ENCODE measurements at regions not wholly inside any gene's neighbourhood (a gene's known extent, or its start where the extent isn't known, plus 50 kb on each side); places are given as distances from the start of the nearest gene placed in this dataset.
A peak's percentile ranks its signal among the peaks of the same experiment; 100 is the strongest.

DNA sequence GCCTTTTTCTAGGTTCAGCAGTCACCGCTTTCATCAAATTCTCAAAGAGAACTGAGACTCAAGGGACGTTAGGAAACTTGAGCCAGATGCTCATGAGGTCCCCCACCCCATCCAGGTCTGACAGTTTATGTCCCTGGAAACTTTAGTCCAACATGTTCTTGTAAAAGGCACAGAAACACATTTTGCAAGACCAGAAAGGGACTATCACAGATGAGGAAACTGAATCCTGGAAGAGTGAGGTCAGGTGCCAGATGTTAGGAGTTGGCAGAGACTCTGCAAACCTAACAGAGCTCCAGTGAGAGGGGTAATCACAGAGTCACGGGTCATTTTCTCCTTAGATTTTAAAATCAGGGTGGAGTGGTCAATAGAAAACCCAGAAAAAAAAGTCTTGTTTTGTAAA, 76.6 kb downstream of the RDH14 start:
- H3K9me3 Mint-ChIP-seq = no peaks in the 10 kb centered on the region
- no CpG with 5 or more reads among the region's 3 CpGs for WGBS (ENCODE audit: extremely low coverage, insufficient read length, low lambda C conversion rate)
- Histone ChIP-seq H3K18ac (ENCODE audit: insufficient read length, low read depth, low read length) (no peak overlapping the region), H2AFZ (ENCODE audit: low read length) (no peak overlapping the region), H2BK20ac (ENCODE audit: low read depth, low read length, poor library complexity, severe bottlenecking) (no peak overlapping the region), H3K4me2 (ENCODE audit: insufficient read depth, insufficient read length, low read length) (no peak overlapping the region), H2BK120ac (ENCODE audit: low read depth, low read length, poor library complexity, severe bottlenecking) (no peak overlapping the region), H2AK5ac (ENCODE audit: insufficient read length, low read length) (no peak overlapping the region), H3K27me3 (ENCODE audit: insufficient read depth, low read length) (no peaks in the 10 kb centered on the region), H3K4me1 (ENCODE audit: insufficient read depth, low read length) (no peaks in the 10 kb centered on the region), H3K27ac (ENCODE audit: insufficient read length, low read depth, low read length) (no peak overlapping the region), H3K79me1 (ENCODE audit: insufficient read depth, low read depth, low read length, poor library complexity, severe bottlenecking) (no peaks in the 10 kb centered on the region), H2BK15ac (ENCODE audit: low read depth, low read length) (no peak overlapping the region), H2BK5ac (ENCODE audit: insufficient read length, low read length) (no peak overlapping the region), H3K9me3 (ENCODE audit: control insufficient read depth, low read depth, low read length) (no peaks in the 10 kb centered on the region), H3K4ac (ENCODE audit: low read depth, low read length) (no peak overlapping the region), H4K20me1 (ENCODE audit: control insufficient read depth, insufficient read depth, insufficient read length) (no peaks in the 10 kb centered on the region), H2BK12ac (ENCODE audit: insufficient read length, low read depth, low read length) (no peak overlapping the region), H3T11ph (ENCODE audit: low read length) (no peak overlapping the region), H3K56ac (ENCODE audit: insufficient read length, low read depth, low read length) (no peak overlapping the region), H3K79me2 (ENCODE audit: insufficient read depth, low read length) (no peaks in the 10 kb centered on the region), H3K9ac (ENCODE audit: extremely low read depth, insufficient read length, low read length) (no peak overlapping the region), H3K23me2 (ENCODE audit: insufficient read length, low read depth, low read length, poor library complexity, severe bottlenecking) (no peaks in the 10 kb centered on the region), H3K14ac (ENCODE audit: insufficient read depth, low read length) (no peak overlapping the region), H3K23ac (ENCODE audit: insufficient read length, low read depth, low read length) (no peak overlapping the region), H4K8ac (replicated peaks; ENCODE audit: insufficient read length, low read depth, low read length) (no peak overlapping the region), H4K91ac (ENCODE audit: insufficient read length, low read depth, low read length) (no peak overlapping the region), H4K5ac (ENCODE audit: insufficient read length, low read depth, low read length) (no peak overlapping the region)
- H3K4me1 Mint-ChIP-seq = no peaks in the 10 kb centered on the region
- H3K4me3 Mint-ChIP-seq = no peak overlapping the region
- no peaks in the 10 kb centered on the region for H3K36me3 Mint-ChIP-seq (ENCODE audit: insufficient read depth in 1 of 3, low read depth in 3 of 3)
- H3K27me3 Mint-ChIP-seq (ENCODE audit: low read depth) = no peaks in the 10 kb centered on the region
- TF ChIP-seq, protein P1, sequence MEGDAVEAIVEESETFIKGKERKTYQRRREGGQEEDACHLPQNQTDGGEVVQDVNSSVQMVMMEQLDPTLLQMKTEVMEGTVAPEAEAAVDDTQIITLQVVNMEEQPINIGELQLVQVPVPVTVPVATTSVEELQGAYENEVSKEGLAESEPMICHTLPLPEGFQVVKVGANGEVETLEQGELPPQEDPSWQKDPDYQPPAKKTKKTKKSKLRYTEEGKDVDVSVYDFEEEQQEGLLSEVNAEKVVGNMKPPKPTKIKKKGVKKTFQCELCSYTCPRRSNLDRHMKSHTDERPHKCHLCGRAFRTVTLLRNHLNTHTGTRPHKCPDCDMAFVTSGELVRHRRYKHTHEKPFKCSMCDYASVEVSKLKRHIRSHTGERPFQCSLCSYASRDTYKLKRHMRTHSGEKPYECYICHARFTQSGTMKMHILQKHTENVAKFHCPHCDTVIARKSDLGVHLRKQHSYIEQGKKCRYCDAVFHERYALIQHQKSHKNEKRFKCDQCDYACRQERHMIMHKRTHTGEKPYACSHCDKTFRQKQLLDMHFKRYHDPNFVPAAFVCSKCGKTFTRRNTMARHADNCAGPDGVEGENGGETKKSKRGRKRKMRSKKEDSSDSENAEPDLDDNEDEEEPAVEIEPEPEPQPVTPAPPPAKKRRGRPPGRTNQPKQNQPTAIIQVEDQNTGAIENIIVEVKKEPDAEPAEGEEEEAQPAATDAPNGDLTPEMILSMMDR (conservative IDR thresholded peaks at IDR 0.05) = no peak
- peak overlapping the region in 1 of 3 experiments; percentile 67; a peak in 2 of 7 replicates for H3K27ac Mint-ChIP-seq
- DNase-seq = no peak
